ENCODE measurements at regions not wholly inside any gene's neighbourhood (a gene's known extent, or its start where the extent isn't known, plus 50 kb on each side); places are given as distances from the start of the nearest gene placed in this dataset.

DNA sequence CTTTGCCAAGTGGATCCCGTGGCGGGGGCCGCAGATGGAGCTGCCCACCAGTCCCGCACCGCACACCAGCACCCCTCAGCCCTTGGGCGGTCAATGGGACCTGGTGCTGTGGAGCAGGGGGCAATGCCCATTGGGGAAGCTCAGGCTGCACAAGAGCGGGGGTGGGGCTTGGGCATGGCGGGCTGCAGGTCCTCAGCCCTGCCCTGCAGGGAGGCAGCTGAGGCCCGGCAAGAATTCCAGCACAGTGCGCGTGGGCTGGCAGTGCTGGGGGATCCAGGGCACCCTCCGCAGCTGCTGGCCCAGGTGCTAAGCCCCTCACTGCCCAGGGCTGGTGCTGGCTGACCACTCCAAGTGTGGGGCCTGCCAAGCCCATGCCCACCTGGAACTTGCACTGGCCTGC lies 136.2 kb upstream of the ANKRD30A start:
- no peak overlapping the region for H3K4me3 ChIP-seq
- 78% methylated on average over 10 of the region's 12 CpGs; no CpG with 5 or more reads in 1 of the 2 donors for WGBS, 2 donors
- H3K27ac ChIP-seq, result no peak overlapping the region
- peaks cover 0 to 4% (median 0%) of the 10 kb centered on the region in 3 donors for H3K9me3 ChIP-seq
- intact Hi-C loops (cut with DNase I), result no loop called here
- no peaks in the 10 kb centered on the region for H3K4me1 ChIP-seq
- TF ChIP-seq, protein P1, sequence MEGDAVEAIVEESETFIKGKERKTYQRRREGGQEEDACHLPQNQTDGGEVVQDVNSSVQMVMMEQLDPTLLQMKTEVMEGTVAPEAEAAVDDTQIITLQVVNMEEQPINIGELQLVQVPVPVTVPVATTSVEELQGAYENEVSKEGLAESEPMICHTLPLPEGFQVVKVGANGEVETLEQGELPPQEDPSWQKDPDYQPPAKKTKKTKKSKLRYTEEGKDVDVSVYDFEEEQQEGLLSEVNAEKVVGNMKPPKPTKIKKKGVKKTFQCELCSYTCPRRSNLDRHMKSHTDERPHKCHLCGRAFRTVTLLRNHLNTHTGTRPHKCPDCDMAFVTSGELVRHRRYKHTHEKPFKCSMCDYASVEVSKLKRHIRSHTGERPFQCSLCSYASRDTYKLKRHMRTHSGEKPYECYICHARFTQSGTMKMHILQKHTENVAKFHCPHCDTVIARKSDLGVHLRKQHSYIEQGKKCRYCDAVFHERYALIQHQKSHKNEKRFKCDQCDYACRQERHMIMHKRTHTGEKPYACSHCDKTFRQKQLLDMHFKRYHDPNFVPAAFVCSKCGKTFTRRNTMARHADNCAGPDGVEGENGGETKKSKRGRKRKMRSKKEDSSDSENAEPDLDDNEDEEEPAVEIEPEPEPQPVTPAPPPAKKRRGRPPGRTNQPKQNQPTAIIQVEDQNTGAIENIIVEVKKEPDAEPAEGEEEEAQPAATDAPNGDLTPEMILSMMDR (IDR thresholded peaks at IDR 0.05), result no peak
- TF ChIP-seq POLR2A (IDR thresholded peaks at IDR 0.05), result no peak
- DNase-seq, result no peak
- H3K27me3 ChIP-seq, result no peaks in the 10 kb centered on the region
- H3K36me3 ChIP-seq (replicated peaks in 1 of 2; ENCODE audit: insufficient read depth in 1 of 2, low read depth in 2 of 2), result no peaks in the 10 kb centered on the region
- no peak for ATAC-seq

DNA sequence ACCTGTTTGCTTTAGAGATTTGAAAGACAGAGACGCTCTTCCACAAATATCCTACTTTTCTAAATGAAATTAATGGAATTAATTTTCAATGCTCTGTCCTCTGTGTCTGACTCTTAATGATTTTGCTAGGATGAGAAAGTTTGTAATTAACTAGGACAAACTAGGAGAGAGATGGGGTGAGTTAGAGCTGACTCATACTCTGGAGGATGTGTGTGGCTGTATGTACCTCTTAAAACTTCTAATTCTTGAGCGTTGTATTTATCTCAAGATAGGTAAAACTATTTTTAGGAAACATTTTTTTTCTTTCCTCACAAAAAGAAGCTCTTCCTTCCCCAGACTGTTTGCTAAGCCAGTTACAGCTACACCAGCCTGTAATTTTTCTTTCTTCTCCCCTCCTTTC lies 178.8 kb upstream of the ANKRD30A start:
- ATAC-seq (no peak), DNase-seq (no peak)
- WGBS, 2 donors, result 42 to 58% methylated on average over 2 of the region's 2 CpGs
- intact Hi-C loops (cut with DNase I), result no loop called here
- H3K27ac ChIP-seq, result no peak overlapping the region
- H3K27me3 ChIP-seq, result no peaks in the 10 kb centered on the region
- no peak for TF ChIP-seq POLR2A (IDR thresholded peaks at IDR 0.05)
- TF ChIP-seq, protein P1 (IDR thresholded peaks at IDR 0.05), result no peak
- H3K9me3 ChIP-seq, result no peaks in the 10 kb centered on the region
- no peaks in the 10 kb centered on the region for H3K4me1 ChIP-seq
- no peaks in the 10 kb centered on the region for H3K36me3 ChIP-seq (replicated peaks in 1 of 2; ENCODE audit: insufficient read depth in 1 of 2, low read depth in 2 of 2)
- no peak overlapping the region for H3K4me3 ChIP-seq

DNA sequence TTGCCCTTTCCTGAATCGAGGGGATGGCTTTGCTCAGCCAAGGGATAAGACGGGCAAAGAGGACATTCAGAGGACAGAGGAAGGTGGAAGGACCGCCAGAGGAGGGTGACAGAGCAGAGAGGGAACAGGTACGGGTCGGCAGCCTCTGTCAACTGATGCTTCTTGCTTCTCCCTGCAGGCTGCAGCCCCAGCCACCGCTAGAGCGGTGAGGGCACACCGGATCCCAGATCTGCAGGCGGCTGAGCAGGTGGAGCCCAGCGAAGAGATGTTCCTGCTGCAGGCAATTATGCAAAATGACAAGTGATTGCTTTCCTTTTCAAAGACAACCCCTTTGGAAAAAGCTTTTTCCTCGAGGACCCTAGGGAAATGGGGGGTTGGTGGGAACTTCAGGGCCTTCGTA lies 181.9 kb upstream of the ANKRD30A start:
- no peak overlapping the region for H3K4me3 ChIP-seq
- no peaks in the 10 kb centered on the region for H3K4me1 ChIP-seq
- TF ChIP-seq, protein P1 (IDR thresholded peaks at IDR 0.05), result no peak
- TF ChIP-seq POLR2A (IDR thresholded peaks at IDR 0.05), result no peak
- intact Hi-C loops (cut with DNase I), result no loop called here
- no peak for ATAC-seq
- H3K27ac ChIP-seq, result no peak overlapping the region
- no peaks in the 10 kb centered on the region for H3K36me3 ChIP-seq (replicated peaks in 1 of 2; ENCODE audit: insufficient read depth in 1 of 2, low read depth in 2 of 2)
- H3K27me3 ChIP-seq, result no peaks in the 10 kb centered on the region
- H3K9me3 ChIP-seq, result no peaks in the 10 kb centered on the region
- no peak for DNase-seq
- 50 to 56% methylated on average over 12 of the region's 12 CpGs for WGBS, 2 donors

DNA sequence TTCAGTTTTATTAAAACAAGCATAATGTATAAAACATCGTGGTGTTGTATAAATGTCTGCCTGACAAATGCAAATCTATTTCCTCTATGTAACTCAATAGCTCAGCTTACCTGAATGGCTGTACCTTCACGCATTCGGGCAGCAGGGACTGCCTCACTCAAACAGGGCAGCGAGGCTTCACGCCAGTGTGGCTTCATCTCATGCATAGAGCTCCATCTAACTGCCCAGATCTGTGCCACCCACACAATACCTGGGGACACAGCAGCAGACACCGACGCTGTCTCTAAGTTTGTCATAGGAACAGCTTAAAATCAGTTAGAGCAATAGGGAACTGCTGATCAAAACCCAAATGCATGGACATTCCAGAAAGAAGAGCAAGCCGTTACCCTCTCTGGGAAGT lies 182.8 kb upstream of the ANKRD30A start:
- intact Hi-C loops (cut with DNase I), result no loop called here
- DNase-seq (no peak), ATAC-seq (no peak)
- H3K36me3 ChIP-seq (replicated peaks in 1 of 2; ENCODE audit: insufficient read depth in 1 of 2, low read depth in 2 of 2), result no peaks in the 10 kb centered on the region
- no peaks in the 10 kb centered on the region for H3K4me1 ChIP-seq
- no peak overlapping the region for H3K27ac ChIP-seq
- TF ChIP-seq POLR2A (IDR thresholded peaks at IDR 0.05), result no peak
- TF ChIP-seq, protein P1 (IDR thresholded peaks at IDR 0.05), result no peak
- H3K9me3 ChIP-seq, result no peaks in the 10 kb centered on the region
- WGBS, 2 donors, result 63 to 78% methylated on average over 8 of the region's 8 CpGs
- no peaks in the 10 kb centered on the region for H3K27me3 ChIP-seq
- no peak overlapping the region for H3K4me3 ChIP-seq

DNA sequence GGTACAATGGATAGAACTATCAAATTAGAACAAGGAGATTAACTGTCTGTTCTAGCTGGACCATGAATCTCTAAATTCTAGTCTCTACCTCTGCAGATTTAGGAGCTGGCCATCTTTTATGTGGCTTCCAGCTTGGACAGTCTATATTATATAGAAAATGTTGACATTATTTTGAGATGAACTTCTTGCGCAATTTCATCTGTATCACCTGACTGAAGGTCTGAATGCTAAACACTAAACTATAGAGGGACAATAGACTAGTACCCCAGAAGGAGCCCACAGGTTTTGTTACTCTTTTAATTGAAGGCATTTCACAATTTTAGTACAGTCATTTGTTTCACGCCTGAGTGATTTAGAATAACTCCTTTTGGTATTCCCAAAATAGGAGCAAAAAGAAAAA lies 222.4 kb upstream of the ANKRD30A start:
- Histone ChIP-seq H3K36me3 (replicated peaks in 1 of 2; ENCODE audit: insufficient read depth in 1 of 2, low read depth in 2 of 2) (no peaks in the 10 kb centered on the region), H3K4me1 (no peaks in the 10 kb centered on the region), H3K4me3 (no peak overlapping the region), H3K27ac (no peak overlapping the region), H3K27me3 (no peaks in the 10 kb centered on the region), H3K9me3 (no peaks in the 10 kb centered on the region)
- DNase-seq, result no peak
- WGBS, 2 donors, result 79 to 88% methylated on average over 2 of the region's 2 CpGs
- TF ChIP-seq, protein P1 (IDR thresholded peaks at IDR 0.05), result no peak
- no peak for TF ChIP-seq POLR2A (IDR thresholded peaks at IDR 0.05)
- ATAC-seq, result no peak
- intact Hi-C loops (cut with DNase I), result no loop called here
